GM12891 (cell line): ENCODE measurements at regions not wholly inside any gene's neighbourhood (a gene's known extent, or its start where the extent isn't known, plus 50 kb on each side); places are given as distances from the start of the nearest gene placed in this dataset.

Experiments
- POLR2A ChIP-seq: IDR thresholded peaks from 2 replicates; pipeline ENCODE4 v1.6.1; 2011; ENCODE audit warnings: low read depth, low read length, control low read depth
- POLR2AphosphoS5 ChIP-seq: IDR thresholded peaks from 2 replicates; pipeline ENCODE4 v1.6.1; 2011; ENCODE audit warnings: low read depth, low read length, control low read depth
- SPI1 ChIP-seq: IDR thresholded peaks from 2 replicates; pipeline ENCODE4 v1.6.1; 2011; ENCODE audit warnings: low read depth, low read length, control low read depth
- TAF1 ChIP-seq: IDR thresholded peaks from 2 replicates; pipeline ENCODE4 v1.6.1; 2011; ENCODE audit warnings: low read depth, low read length, control low read depth

GRCh38 chr10:44281662-44282061 lies 103.2 kb downstream of the CXCL12 start:
- TF ChIP-seq POLR2A (no peak), POLR2AphosphoS5 (no peak), SPI1 (no peak), TAF1 (no peak)
